ENCODE measurements at regions not wholly inside any gene's neighbourhood (a gene's known extent, or its start where the extent isn't known, plus 50 kb on each side); places are given as distances from the start of the nearest gene placed in this dataset.

GRCh38 chr7:153638821-153639435, 413.3 kb upstream of the DPP6 start:
- TF ChIP-seq CTCF (conservative IDR thresholded peaks at IDR 0.05 in 1 of 2, IDR thresholded peaks at IDR 0.05 in 1 of 2; ENCODE audit: extremely low read depth in 1 of 2, insufficient read depth in 1 of 2, low read depth in 1 of 2, low read length in 2 of 2) (no peak), EZH2 (IDR thresholded peaks at IDR 0.05; ENCODE audit: borderline replicate concordance, low read length) (no peak)
